ENCODE measurements at regions not wholly inside any gene's neighbourhood (a gene's known extent, or its start where the extent isn't known, plus 50 kb on each side); places are given as distances from the start of the nearest gene placed in this dataset.

DNA sequence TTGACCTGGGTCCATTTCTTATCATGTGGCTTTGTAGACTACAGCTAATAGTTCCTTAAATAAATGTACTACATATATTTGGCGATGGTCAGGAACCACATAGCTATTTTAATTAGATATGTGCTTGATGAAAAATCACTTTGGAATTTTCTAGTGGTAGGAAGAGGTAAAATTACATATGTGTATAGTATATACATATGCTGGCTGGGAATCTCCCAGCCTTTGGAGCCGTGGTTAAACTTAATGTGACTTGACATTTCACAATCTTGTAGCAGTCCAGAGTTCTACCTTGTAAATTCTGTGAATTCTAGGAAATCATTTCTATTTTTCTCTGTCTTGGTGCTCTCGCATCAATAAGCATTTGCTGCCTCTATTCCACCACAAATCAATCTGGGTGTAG is 565.0 kb downstream of the DMRTA1 start:
- 79% methylated on average over 2 of the region's 3 CpGs for WGBS (ENCODE audit: insufficient coverage)
- DNase-seq (no peak), ATAC-seq (no peak)
- no peaks in the 10 kb centered on the region for H3K36me3 Mint-ChIP-seq
- no peak overlapping the region for H3K27ac Mint-ChIP-seq
- H3K27me3 ChIP-seq (ENCODE audit: control insufficient read depth, insufficient read depth, low read length): no peaks in the 10 kb centered on the region
- H3K9me3 ChIP-seq (ENCODE audit: control insufficient read depth, insufficient read depth, low read length): peaks cover 3% of the 10 kb centered on the region
- no peak overlapping the region for H3K4me3 Mint-ChIP-seq
- H3K27ac ChIP-seq (ENCODE audit: low read length): no peak overlapping the region
- TF ChIP-seq, protein P1, sequence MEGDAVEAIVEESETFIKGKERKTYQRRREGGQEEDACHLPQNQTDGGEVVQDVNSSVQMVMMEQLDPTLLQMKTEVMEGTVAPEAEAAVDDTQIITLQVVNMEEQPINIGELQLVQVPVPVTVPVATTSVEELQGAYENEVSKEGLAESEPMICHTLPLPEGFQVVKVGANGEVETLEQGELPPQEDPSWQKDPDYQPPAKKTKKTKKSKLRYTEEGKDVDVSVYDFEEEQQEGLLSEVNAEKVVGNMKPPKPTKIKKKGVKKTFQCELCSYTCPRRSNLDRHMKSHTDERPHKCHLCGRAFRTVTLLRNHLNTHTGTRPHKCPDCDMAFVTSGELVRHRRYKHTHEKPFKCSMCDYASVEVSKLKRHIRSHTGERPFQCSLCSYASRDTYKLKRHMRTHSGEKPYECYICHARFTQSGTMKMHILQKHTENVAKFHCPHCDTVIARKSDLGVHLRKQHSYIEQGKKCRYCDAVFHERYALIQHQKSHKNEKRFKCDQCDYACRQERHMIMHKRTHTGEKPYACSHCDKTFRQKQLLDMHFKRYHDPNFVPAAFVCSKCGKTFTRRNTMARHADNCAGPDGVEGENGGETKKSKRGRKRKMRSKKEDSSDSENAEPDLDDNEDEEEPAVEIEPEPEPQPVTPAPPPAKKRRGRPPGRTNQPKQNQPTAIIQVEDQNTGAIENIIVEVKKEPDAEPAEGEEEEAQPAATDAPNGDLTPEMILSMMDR (IDR thresholded peaks at IDR 0.05): no peak
- no peaks in the 10 kb centered on the region for H3K4me1 Mint-ChIP-seq
- H3K36me3 ChIP-seq (ENCODE audit: control insufficient read depth, insufficient read depth, low read length): no peaks in the 10 kb centered on the region
- no peaks in the 10 kb centered on the region for H3K27me3 Mint-ChIP-seq (ENCODE audit: low read depth in 2 of 2)
- H3K4me1 ChIP-seq (ENCODE audit: control insufficient read depth, insufficient read depth, low read length): no peaks in the 10 kb centered on the region
- intact Hi-C loops (cut with micrococcal nuclease): no loop called here
- H3K4me3 ChIP-seq (ENCODE audit: low read length): no peak overlapping the region
- H3K9me3 Mint-ChIP-seq: peaks cover 4 to 11% of the 10 kb centered on the region in 2 donors

DNA sequence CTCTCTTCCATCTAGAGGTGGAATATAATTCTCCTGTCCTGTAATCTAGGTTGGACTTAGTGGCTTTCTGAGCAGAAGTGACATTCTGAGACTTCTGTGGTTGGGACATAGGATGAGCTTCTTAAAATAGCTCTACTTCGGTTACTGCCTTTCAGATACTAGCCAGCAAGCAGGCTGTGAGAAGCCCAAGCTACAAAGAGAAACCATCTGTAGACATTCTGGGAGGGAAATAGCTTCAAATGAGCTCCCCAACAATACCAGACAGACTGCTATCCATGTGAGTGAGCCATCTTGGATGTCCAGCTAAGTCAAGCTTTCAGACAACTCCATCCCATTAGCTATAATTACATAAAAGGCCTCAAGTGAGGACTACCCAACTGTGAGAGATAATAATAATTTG is 568.9 kb downstream of the DMRTA1 start:
- DNase-seq (no peak), ATAC-seq (no peak)
- intact Hi-C loops (cut with micrococcal nuclease): no loop called here
- Histone ChIP-seq H3K36me3 (ENCODE audit: control insufficient read depth, insufficient read depth, low read length) (no peaks in the 10 kb centered on the region), H3K4me1 (ENCODE audit: control insufficient read depth, insufficient read depth, low read length) (no peaks in the 10 kb centered on the region), H3K27ac (ENCODE audit: low read length) (no peak overlapping the region), H3K4me3 (ENCODE audit: low read length) (no peak overlapping the region), H3K27me3 (ENCODE audit: control insufficient read depth, insufficient read depth, low read length) (no peaks in the 10 kb centered on the region), H3K9me3 (ENCODE audit: control insufficient read depth, insufficient read depth, low read length) (no peaks in the 10 kb centered on the region)
- Mint-ChIP-seq H3K27ac (no peak overlapping the region), H3K36me3 (no peaks in the 10 kb centered on the region), H3K4me3 (no peak overlapping the region), H3K27me3 (ENCODE audit: low read depth in 2 of 2) (no peaks in the 10 kb centered on the region), H3K4me1 (no peaks in the 10 kb centered on the region), H3K9me3 (peaks cover 7 to 14% of the 10 kb centered on the region in 2 donors)
- 86% methylated on average over 1 of the region's 1 CpG for WGBS (ENCODE audit: insufficient coverage)
- TF ChIP-seq, protein P1 (IDR thresholded peaks at IDR 0.05): no peak

DNA sequence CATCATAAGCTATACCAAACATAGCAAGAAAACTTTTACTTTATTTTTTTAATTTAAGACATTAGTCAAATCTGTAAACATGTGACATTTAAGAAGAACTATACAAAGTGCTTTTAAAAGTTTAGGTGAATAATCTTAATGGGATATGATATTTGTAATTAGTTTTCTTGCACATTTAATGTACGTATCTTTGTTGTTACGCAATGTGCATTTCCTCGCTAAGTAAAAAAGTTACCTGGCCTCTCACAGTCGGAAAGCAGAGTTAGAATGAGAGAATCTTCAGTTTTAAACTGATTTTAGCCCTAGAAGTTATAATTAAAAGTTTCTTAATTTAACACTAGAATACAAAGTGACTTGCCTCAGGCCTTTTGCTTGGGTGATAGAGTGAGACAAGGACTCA is 589.8 kb downstream of the DMRTA1 start:
- Histone ChIP-seq H3K9me3 (ENCODE audit: control insufficient read depth, insufficient read depth, low read length) (no peaks in the 10 kb centered on the region), H3K4me1 (ENCODE audit: control insufficient read depth, insufficient read depth, low read length) (no peaks in the 10 kb centered on the region), H3K27me3 (ENCODE audit: control insufficient read depth, insufficient read depth, low read length) (no peaks in the 10 kb centered on the region), H3K4me3 (ENCODE audit: low read length) (no peak overlapping the region), H3K36me3 (ENCODE audit: control insufficient read depth, insufficient read depth, low read length) (no peaks in the 10 kb centered on the region), H3K27ac (ENCODE audit: low read length) (no peak overlapping the region)
- TF ChIP-seq, protein P1 (IDR thresholded peaks at IDR 0.05): no peak
- Mint-ChIP-seq H3K36me3 (peaks cover 10% of the 10 kb centered on the region), H3K27ac (no peak overlapping the region), H3K9me3 (peaks cover 11 to 17% of the 10 kb centered on the region in 2 donors), H3K4me1 (no peaks in the 10 kb centered on the region), H3K27me3 (ENCODE audit: low read depth in 2 of 2) (no peaks in the 10 kb centered on the region), H3K4me3 (no peak overlapping the region)
- 91% methylated on average over 4 of the region's 4 CpGs for WGBS (ENCODE audit: insufficient coverage)
- ATAC-seq (no peak), DNase-seq (no peak)
- intact Hi-C loops (cut with micrococcal nuclease): no loop called here

DNA sequence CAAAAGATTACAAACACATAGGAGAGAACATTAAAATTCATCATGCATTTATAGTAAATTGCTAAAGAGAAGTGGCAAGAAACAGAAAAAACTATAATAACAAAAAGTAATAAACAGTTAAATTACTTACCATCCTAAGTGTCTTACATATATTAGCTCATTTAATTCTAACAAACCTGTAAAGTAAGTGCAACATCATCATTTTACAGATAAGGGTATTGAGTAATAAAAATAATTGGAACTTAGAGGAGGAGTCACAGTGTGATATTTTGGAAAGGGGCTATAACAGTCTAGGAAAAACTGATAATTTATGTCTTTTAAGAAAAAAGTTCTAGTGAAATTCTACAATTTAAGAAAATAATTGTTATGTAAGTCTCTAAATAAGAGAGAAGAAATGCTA is 592.8 kb downstream of the DMRTA1 start:
- Histone ChIP-seq H3K9me3 (ENCODE audit: control insufficient read depth, insufficient read depth, low read length) (no peaks in the 10 kb centered on the region), H3K4me1 (ENCODE audit: control insufficient read depth, insufficient read depth, low read length) (no peaks in the 10 kb centered on the region), H3K27me3 (ENCODE audit: control insufficient read depth, insufficient read depth, low read length) (no peaks in the 10 kb centered on the region), H3K36me3 (ENCODE audit: control insufficient read depth, insufficient read depth, low read length) (no peaks in the 10 kb centered on the region), H3K27ac (ENCODE audit: low read length) (no peak overlapping the region), H3K4me3 (ENCODE audit: low read length) (no peak overlapping the region)
- H3K4me1 Mint-ChIP-seq: no peaks in the 10 kb centered on the region
- TF ChIP-seq, protein P1 (IDR thresholded peaks at IDR 0.05): no peak
- H3K27ac Mint-ChIP-seq: no peak overlapping the region
- intact Hi-C loops (cut with micrococcal nuclease): no loop called here
- H3K36me3 Mint-ChIP-seq: peaks cover 7% of the 10 kb centered on the region
- H3K9me3 Mint-ChIP-seq: peaks cover 12 to 14% of the 10 kb centered on the region in 2 donors
- DNase-seq: no peak
- H3K27me3 Mint-ChIP-seq (ENCODE audit: low read depth in 2 of 2): no peaks in the 10 kb centered on the region
- no peak for ATAC-seq
- H3K4me3 Mint-ChIP-seq: no peak overlapping the region
